ENCODE measurements at regions not wholly inside any gene's neighbourhood (a gene's known extent, or its start where the extent isn't known, plus 50 kb on each side); places are given as distances from the start of the nearest gene placed in this dataset.

DNA sequence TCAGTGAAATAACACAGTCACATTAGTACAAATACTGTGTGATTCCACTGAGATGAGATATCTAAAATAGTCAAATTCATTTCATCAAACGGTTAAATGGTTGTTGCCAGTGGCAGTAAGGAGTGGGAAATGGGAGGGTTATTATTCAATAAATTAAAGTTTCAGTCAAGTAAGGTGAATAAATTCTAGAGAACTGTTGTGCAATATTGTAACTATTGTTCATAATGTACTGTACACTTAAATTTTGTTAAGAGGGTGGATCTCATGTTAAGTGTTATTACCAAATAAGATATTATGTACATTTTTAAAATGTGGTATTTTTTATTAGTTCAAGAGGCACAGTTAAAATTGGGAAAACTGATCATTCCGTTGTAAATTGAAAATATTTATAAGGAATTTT lies 463.3 kb upstream of the BRINP3 start:
- CTCF ChIA-PET: no interaction called here
- no TSS peak for BruUV-seq (replicated peaks)

More for the DNA sequence above, 463.3 kb upstream of the BRINP3 start:
- ATAC-seq (no peak), DNase-seq (ENCODE audit: low read depth, low spot score) (no peak), FAIRE-seq (no peak)
- no peak overlapping the region for H3K4me3 ChIP-seq
- H3K36me3 ChIP-seq (ENCODE audit: control insufficient read depth in 2 of 2, insufficient read depth in 2 of 2, low read length in 1 of 2): no peaks in the 10 kb centered on the region
- H3K27me3 ChIP-seq (replicated peaks in 1 of 2; ENCODE audit: control insufficient read depth in 2 of 2, insufficient read depth in 2 of 2, low read length in 1 of 2): no peaks in the 10 kb centered on the region
- H2AFZ ChIP-seq (ENCODE audit: control insufficient read depth, low read depth, low read length): no peak overlapping the region
- no peak overlapping the region for H3K27ac ChIP-seq (ENCODE audit: control insufficient read depth, insufficient read depth)
- 28% methylated on average over 2 of the region's 2 CpGs for WGBS (ENCODE audit: insufficient coverage, insufficient replicate concordance, low lambda C conversion rate, missing lambda C conversion rate)
- H3K4me2 ChIP-seq (ENCODE audit: control insufficient read depth, insufficient read depth): no peak overlapping the region
- H3K79me2 ChIP-seq (ENCODE audit: control insufficient read depth, insufficient read depth, low read length): no peaks in the 10 kb centered on the region
- ChIA-PET POLR2A (no interaction called here), RAD21 (ENCODE audit: unreplicated experiment) (no interaction called here), SMC1A (ENCODE audit: uncharacterized antibody, unreplicated experiment) (no interaction called here)
- in situ Hi-C loops (cut with MboI): no loop called here
- no peak overlapping the region for H3K9ac ChIP-seq (ENCODE audit: control insufficient read depth, insufficient read depth, low read length)
- TF ChIP-seq HCFC1 (IDR thresholded peaks at IDR 0.05; ENCODE audit: low read length) (no peak), STAT1 (conservative IDR thresholded peaks at IDR 0.05) (no peak), MAX (IDR thresholded peaks at IDR 0.05; ENCODE audit: low read depth, low read length) (no peak), SMC3 (IDR thresholded peaks at IDR 0.05; ENCODE audit: borderline replicate concordance, low read length) (no peak)
- TF ChIP-seq, protein P1, sequence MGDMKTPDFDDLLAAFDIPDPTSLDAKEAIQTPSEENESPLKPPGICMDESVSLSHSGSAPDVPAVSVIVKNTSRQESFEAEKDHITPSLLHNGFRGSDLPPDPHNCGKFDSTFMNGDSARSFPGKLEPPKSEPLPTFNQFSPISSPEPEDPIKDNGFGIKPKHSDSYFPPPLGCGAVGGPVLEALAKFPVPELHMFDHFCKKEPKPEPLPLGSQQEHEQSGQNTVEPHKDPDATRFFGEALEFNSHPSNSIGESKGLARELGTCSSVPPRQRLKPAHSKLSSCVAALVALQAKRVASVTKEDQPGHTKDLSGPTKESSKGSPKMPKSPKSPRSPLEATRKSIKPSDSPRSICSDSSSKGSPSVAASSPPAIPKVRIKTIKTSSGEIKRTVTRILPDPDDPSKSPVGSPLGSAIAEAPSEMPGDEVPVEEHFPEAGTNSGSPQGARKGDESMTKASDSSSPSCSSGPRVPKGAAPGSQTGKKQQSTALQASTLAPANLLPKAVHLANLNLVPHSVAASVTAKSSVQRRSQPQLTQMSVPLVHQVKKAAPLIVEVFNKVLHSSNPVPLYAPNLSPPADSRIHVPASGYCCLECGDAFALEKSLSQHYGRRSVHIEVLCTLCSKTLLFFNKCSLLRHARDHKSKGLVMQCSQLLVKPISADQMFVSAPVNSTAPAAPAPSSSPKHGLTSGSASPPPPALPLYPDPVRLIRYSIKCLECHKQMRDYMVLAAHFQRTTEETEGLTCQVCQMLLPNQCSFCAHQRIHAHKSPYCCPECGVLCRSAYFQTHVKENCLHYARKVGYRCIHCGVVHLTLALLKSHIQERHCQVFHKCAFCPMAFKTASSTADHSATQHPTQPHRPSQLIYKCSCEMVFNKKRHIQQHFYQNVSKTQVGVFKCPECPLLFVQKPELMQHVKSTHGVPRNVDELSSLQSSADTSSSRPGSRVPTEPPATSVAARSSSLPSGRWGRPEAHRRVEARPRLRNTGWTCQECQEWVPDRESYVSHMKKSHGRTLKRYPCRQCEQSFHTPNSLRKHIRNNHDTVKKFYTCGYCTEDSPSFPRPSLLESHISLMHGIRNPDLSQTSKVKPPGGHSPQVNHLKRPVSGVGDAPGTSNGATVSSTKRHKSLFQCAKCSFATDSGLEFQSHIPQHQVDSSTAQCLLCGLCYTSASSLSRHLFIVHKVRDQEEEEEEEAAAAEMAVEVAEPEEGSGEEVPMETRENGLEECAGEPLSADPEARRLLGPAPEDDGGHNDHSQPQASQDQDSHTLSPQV (IDR thresholded peaks at IDR 0.05): no peak
- H3K4me1 ChIP-seq (ENCODE audit: control insufficient read depth, insufficient read depth, low read length): no peaks in the 10 kb centered on the region
- no peaks in the 10 kb centered on the region for H4K20me1 ChIP-seq (ENCODE audit: control insufficient read depth, insufficient read depth)
- no peaks in the 10 kb centered on the region for H3K9me3 ChIP-seq (replicated peaks; ENCODE audit: control insufficient read depth, insufficient read depth, low read length)
- intact Hi-C loops (cut with micrococcal nuclease; ENCODE audit: unreplicated experiment): no loop called here

Data from GM12878 (cell line).